Smooth muscle cell (in vitro differentiated cells): ENCODE measurements at regions not wholly inside any gene's neighbourhood (a gene's known extent, or its start where the extent isn't known, plus 50 kb on each side); places are given as distances from the start of the nearest gene placed in this dataset.
A peak's percentile ranks its signal among the peaks of the same experiment; 100 is the strongest.

ENCODE experiments used
- DNase-seq: peaks from one replicate; lab custom pipeline; 2025; ENCODE audit not compliant: unreplicated experiment; lab: John Stamatoyannopoulos, UW
- H2AFZ ChIP-seq: fragments of 200-600 bp; sonication (generic); 2 replicates; pipeline ENCODE4 v1.6.0; 2016; ENCODE audit warnings: antibody characterized with exemption, low read depth, mild to moderate bottlenecking
- H3F3A ChIP-seq: fragments of 200-600 bp; sonication (generic); 2 replicates; pipeline ENCODE4 v1.6.0; 2017; ENCODE audit warnings: antibody characterized with exemption, low read depth
- H3K27ac ChIP-seq: fragments of 200-600 bp; sonication (generic); 2 replicates; pipeline ENCODE4 v1.5.1; 2016; ENCODE audit warnings: low read depth, mild to moderate bottlenecking
- H3K27me3 ChIP-seq: fragments of 200-600 bp; sonication (generic); 2 replicates; pipeline ENCODE4 v1.6.1; 2016; ENCODE audit warnings: low read depth, mild to moderate bottlenecking
- H3K36me3 ChIP-seq: fragments of 200-600 bp; sonication (generic); 2 replicates; pipeline ENCODE4 v1.5.1; 2016; ENCODE audit warnings: low read depth
- H3K4me1 ChIP-seq: fragments of 200-600 bp; sonication (generic); 2 replicates; pipeline ENCODE4 v1.5.1; 2016; ENCODE audit warnings: low read depth
- H3K4me2 ChIP-seq: fragments of 200-600 bp; sonication (generic); 2 replicates; pipeline ENCODE4 v1.6.0; 2016; ENCODE audit warnings: mild to moderate bottlenecking
- H3K4me3 ChIP-seq: fragments of 200-600 bp; sonication (generic); 2 replicates; pipeline ENCODE4 v1.5.1; 2016; ENCODE audit warnings: mild to moderate bottlenecking
- H3K79me2 ChIP-seq: fragments of 200-600 bp; sonication (generic); 2 replicates; pipeline ENCODE4 v1.6.0; 2016; ENCODE audit warnings: low read depth, mild to moderate bottlenecking
- H3K9ac ChIP-seq: fragments of 200-600 bp; sonication (generic); 2 replicates; pipeline ENCODE4 v1.6.0; 2016; ENCODE audit warnings: low read depth
- H3K9me3 ChIP-seq: fragments of 200-600 bp; sonication (generic); replicated peaks from 2 replicates; pipeline ENCODE4 v1.5.1; 2016; ENCODE audit warnings: low read depth
- H4K20me1 ChIP-seq: fragments of 200-600 bp; sonication (generic); 2 replicates; pipeline ENCODE4 v1.6.0; 2016; ENCODE audit warnings: low read depth
- WGBS: methylation state at CpG from one replicate; pipeline ENCODE4 v1.1.7; 2016; ENCODE audit warnings: low lambda C conversion rate; 5-methylcytosine and 5-hydroxymethylcytosine counted together
- TF ChIP-seq, protein P1 (sequence below): fragments of 200-600 bp; sonication (generic); IDR thresholded peaks from 2 replicates; pipeline ENCODE4 v1.5.1; 2017; ENCODE audit warnings: borderline replicate concordance, mild to moderate bottlenecking, antibody characterized with exemption; ENCODE audit not compliant: insufficient read depth, poor library complexity, severe bottlenecking

DNA sequence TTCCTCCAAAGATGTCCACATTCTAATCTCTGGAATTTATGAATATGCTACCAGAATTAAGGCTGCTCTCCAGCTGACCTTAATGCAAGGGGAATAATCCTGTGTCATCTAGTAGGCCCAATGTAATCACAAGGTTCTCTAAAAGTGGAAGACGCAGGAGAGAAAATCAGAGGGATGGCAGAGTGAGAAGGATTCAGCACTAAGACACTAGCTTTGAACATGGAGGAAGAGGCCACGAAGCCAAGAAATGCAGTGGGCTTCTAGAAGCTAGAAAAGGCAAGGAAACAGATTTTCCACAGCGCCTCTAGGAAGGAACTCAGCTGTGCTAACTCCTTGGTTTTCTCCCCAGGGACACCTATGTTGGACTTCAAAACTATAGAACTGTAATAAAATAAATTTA lies 240.7 kb upstream of the TRAM1L1 start:
- H3K4me3 ChIP-seq, result no peak overlapping the region
- H2AFZ ChIP-seq, result no peak overlapping the region
- no peak for DNase-seq
- H3K27me3 ChIP-seq, result no peaks in the 10 kb centered on the region
- peaks cover 7% of the 10 kb centered on the region for H3F3A ChIP-seq
- H3K79me2 ChIP-seq, result no peaks in the 10 kb centered on the region
- H4K20me1 ChIP-seq, result no peaks in the 10 kb centered on the region
- WGBS, result 96% methylated on average over 3 of the region's 3 CpGs
- peak overlapping the region; percentile 80 for H3K9ac ChIP-seq
- TF ChIP-seq, protein P1, sequence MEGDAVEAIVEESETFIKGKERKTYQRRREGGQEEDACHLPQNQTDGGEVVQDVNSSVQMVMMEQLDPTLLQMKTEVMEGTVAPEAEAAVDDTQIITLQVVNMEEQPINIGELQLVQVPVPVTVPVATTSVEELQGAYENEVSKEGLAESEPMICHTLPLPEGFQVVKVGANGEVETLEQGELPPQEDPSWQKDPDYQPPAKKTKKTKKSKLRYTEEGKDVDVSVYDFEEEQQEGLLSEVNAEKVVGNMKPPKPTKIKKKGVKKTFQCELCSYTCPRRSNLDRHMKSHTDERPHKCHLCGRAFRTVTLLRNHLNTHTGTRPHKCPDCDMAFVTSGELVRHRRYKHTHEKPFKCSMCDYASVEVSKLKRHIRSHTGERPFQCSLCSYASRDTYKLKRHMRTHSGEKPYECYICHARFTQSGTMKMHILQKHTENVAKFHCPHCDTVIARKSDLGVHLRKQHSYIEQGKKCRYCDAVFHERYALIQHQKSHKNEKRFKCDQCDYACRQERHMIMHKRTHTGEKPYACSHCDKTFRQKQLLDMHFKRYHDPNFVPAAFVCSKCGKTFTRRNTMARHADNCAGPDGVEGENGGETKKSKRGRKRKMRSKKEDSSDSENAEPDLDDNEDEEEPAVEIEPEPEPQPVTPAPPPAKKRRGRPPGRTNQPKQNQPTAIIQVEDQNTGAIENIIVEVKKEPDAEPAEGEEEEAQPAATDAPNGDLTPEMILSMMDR, result no peak
- no peaks in the 10 kb centered on the region for H3K36me3 ChIP-seq
- peaks cover 16% of the 10 kb centered on the region for H3K4me1 ChIP-seq
- peak overlapping the region; percentile 95 for H3K27ac ChIP-seq
- no peaks in the 10 kb centered on the region for H3K9me3 ChIP-seq
- peak overlapping the region; percentile 46 for H3K4me2 ChIP-seq

DNA sequence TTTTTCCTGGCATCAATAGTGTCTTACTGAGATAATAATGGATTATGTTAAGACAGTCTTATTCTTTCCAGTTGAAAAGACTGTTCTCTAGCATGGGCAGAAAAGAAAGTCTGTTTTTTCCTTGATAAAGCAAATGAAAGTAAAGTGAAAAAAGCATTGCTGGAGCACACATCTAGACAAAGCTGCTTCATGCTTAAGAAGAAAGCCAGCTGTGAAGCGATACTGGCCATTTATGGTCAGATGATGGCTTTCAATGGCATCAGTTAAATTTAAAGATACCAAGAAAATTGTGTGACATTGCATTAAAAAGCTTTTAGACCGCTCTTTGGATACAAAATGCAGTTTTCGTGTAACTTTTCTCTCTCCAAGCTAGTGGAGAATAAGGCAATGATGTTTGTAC lies 242.1 kb upstream of the TRAM1L1 start:
- H3K27ac ChIP-seq, result peak overlapping the region; percentile 95
- no peak overlapping the region for H2AFZ ChIP-seq
- H3K9me3 ChIP-seq, result no peaks in the 10 kb centered on the region
- H3K27me3 ChIP-seq, result no peaks in the 10 kb centered on the region
- no peak for DNase-seq
- H3K4me2 ChIP-seq, result peak overlapping the region; percentile 47
- no peaks in the 10 kb centered on the region for H3K36me3 ChIP-seq
- peaks cover 7% of the 10 kb centered on the region for H3F3A ChIP-seq
- TF ChIP-seq, protein P1, result no peak
- 95% methylated on average over 3 of the region's 3 CpGs for WGBS
- peaks cover 16% of the 10 kb centered on the region for H3K4me1 ChIP-seq
- H3K4me3 ChIP-seq, result no peak overlapping the region
- H3K79me2 ChIP-seq, result no peaks in the 10 kb centered on the region
- H3K9ac ChIP-seq, result no peak overlapping the region
- H4K20me1 ChIP-seq, result no peaks in the 10 kb centered on the region

DNA sequence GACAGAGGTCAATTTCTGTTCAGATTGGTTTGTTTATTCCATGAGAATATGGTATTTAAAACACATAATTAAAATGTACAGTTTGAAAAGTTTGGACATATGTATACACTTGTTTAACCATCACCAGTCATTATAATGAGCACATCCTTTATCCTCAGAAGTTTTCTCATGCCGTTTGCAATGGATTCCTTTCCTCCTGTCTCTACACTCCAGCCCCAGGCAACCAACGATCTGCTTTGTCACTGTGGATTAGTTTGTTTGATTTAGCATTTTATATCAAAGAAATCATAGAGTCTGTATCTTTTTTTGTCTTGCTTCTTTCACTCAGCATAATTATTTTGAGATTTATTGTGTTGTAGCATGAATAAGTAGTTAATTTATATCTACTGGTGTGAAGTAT lies 243.0 kb upstream of the TRAM1L1 start:
- no peaks in the 10 kb centered on the region for H3K36me3 ChIP-seq
- no peaks in the 10 kb centered on the region for H3K27me3 ChIP-seq
- no peaks in the 10 kb centered on the region for H3K79me2 ChIP-seq
- H3K9ac ChIP-seq, result no peak overlapping the region
- H4K20me1 ChIP-seq, result no peaks in the 10 kb centered on the region
- H3K27ac ChIP-seq, result no peak overlapping the region
- no peak overlapping the region for H3K4me2 ChIP-seq
- H3K4me3 ChIP-seq, result no peak overlapping the region
- H3F3A ChIP-seq, result peaks cover 7% of the 10 kb centered on the region
- H3K9me3 ChIP-seq, result no peaks in the 10 kb centered on the region
- H2AFZ ChIP-seq, result no peak overlapping the region
- peaks cover 16% of the 10 kb centered on the region for H3K4me1 ChIP-seq
- 86% methylated on average over 2 of the region's 2 CpGs for WGBS
- TF ChIP-seq, protein P1, result no peak
- DNase-seq, result no peak

DNA sequence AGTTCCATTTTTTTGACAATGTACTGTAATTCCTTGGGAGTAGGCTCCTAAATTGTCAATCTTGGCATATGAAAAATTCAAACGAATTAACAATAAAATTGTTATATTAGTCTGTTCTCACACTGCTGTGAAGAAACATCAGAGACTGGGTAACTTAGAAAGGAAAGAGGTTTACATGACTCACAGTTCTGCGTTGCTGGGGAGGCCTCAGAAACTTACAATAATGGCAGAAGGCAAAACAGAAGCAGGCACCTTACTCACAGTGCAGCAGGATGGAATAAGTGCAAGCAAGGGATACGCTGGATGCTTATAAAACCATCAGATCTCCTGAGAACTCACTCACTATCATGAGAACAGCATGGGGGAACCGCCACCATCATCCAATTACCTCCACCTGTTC lies 246.4 kb upstream of the TRAM1L1 start:
- Histone ChIP-seq H3K9me3 (no peaks in the 10 kb centered on the region), H3F3A (no peaks in the 10 kb centered on the region)
- WGBS, result 82% methylated on average over 4 of the region's 4 CpGs

More for the DNA sequence above, 246.4 kb upstream of the TRAM1L1 start:
- Histone ChIP-seq H3K36me3 (no peaks in the 10 kb centered on the region), H2AFZ (no peak overlapping the region), H3K9ac (no peak overlapping the region), H3K27me3 (no peaks in the 10 kb centered on the region), H3K79me2 (no peaks in the 10 kb centered on the region), H3K27ac (no peak overlapping the region), H3K4me3 (no peak overlapping the region), H3K4me2 (no peak overlapping the region), H4K20me1 (no peaks in the 10 kb centered on the region), H3K4me1 (peaks cover 7% of the 10 kb centered on the region)
- DNase-seq, result no peak
- TF ChIP-seq, protein P1, result no peak
